Keratinocyte (primary cell): ENCODE measurements at regions not wholly inside any gene's neighbourhood (a gene's known extent, or its start where the extent isn't known, plus 50 kb on each side); places are given as distances from the start of the nearest gene placed in this dataset.

Experiments
- CTCF ChIP-seq, 3 experiments: IDR thresholded peaks in 1 of 3; conservative IDR thresholded peaks in 1 of 3; optimal IDR thresholded peaks in 1 of 3; 2 replicates in 2 of 3; 3 replicates in 1 of 3; pipeline versions ENCODE3 to v1.5.1; 2011; ENCODE audit warnings: low read length in 3 of 3, mild to moderate bottlenecking in 3 of 3, moderate library complexity in 2 of 3, control low read depth in 1 of 3, inconsistent platforms in 1 of 3; ENCODE audit not compliant: insufficient read depth in 2 of 3; ENCODE audit errors: extremely low read depth in 1 of 3
- EZH2 ChIP-seq: IDR thresholded peaks from one replicate; pipeline ENCODE4 v1.6.1; 2012; ENCODE audit warnings: inconsistent platforms, mild to moderate bottlenecking, low read length, moderate library complexity

GRCh38 chr9:99457981-99458380 lies 235.9 kb downstream of the SEC61B start:
- TF ChIP-seq CTCF (optimal IDR thresholded peaks at IDR 0.05 in 1 of 3, IDR thresholded peaks at IDR 0.05 in 1 of 3, conservative IDR thresholded peaks at IDR 0.05 in 1 of 3; ENCODE audit: extremely low read depth in 1 of 3, insufficient read depth in 2 of 3, low read length in 3 of 3) (no peak), EZH2 (no peak)
